PC-3 (cell line): ENCODE measurements at regions not wholly inside any gene's neighbourhood (a gene's known extent, or its start where the extent isn't known, plus 50 kb on each side); places are given as distances from the start of the nearest gene placed in this dataset.
A peak's percentile ranks its signal among the peaks of the same experiment; 100 is the strongest.

Source experiments
- ATAC-seq: fragments of 200-7000 bp; cut with Tn5 transposase; 2 replicates; pipeline ENCODE4 v1.9.1; 2020; ENCODE audit warnings: mild to moderate bottlenecking, moderate library complexity
- BruUV-seq: library from RNA; stranded (reverse); fragments of 400-500 nt; replicated peaks from 2 replicates; lab custom pipeline; 2021; lab: Mats Ljungman, UMichigan
- CTCF ChIA-PET: fragments of 300-600 bp; sonication (Branson Sonifier 250); formaldehyde crosslinking; loops from one replicate; lab custom pipeline; 2022; ENCODE audit warnings: antibody characterized with exemption; lab: Charles Lee
- POLR2A ChIA-PET: fragments of 300-600 bp; sonication (Branson Sonifier 250); formaldehyde crosslinking; loops from one replicate; lab custom pipeline; 2022; ENCODE audit warnings: antibody characterized with exemption; ENCODE audit not compliant: unreplicated experiment; lab: Charles Lee
- DNase-seq: peaks from one replicate; pipeline ENCODE4 v3.0.0-alpha.2; 2015
- H2AFZ ChIP-seq: fragments of 300-600 bp; sonication (generic); 2 replicates; pipeline ENCODE4 v1.6.0; 2016; ENCODE audit warnings: antibody characterized with exemption, low read length
- H3F3A ChIP-seq: fragments of 300-600 bp; sonication (generic); one replicate; pipeline ENCODE4 v1.6.0; 2017; ENCODE audit warnings: antibody characterized with exemption, low read length, control low read depth, mild to moderate bottlenecking; ENCODE audit not compliant: unreplicated experiment
- H3K27ac ChIP-seq: fragments of 300-600 bp; sonication (generic); 2 replicates; pipeline ENCODE4 v1.5.1; 2016; ENCODE audit warnings: mild to moderate bottlenecking, low read length
- H3K27me3 ChIP-seq: fragments of 300-600 bp; sonication (generic); 2 replicates; pipeline ENCODE4 v1.6.1; 2016; ENCODE audit warnings: low read length, mixed read lengths
- H3K36me3 ChIP-seq: fragments of 300-600 bp; sonication (generic); 2 replicates; pipeline ENCODE4 v1.6.1; 2016; ENCODE audit warnings: low read depth, mixed run types, low read length, mixed read lengths
- H3K4me1 ChIP-seq: fragments of 300-600 bp; sonication (generic); 2 replicates; pipeline ENCODE4 v1.5.1; 2016; ENCODE audit warnings: low read length; ENCODE audit not compliant: insufficient read depth
- H3K4me2 ChIP-seq: fragments of 300-600 bp; sonication (generic); 2 replicates; pipeline ENCODE4 v1.6.0; 2016; ENCODE audit warnings: low read length
- H3K4me3 ChIP-seq: fragments of 300-600 bp; sonication (generic); 2 replicates; pipeline ENCODE4 v1.5.1; 2016; ENCODE audit warnings: mild to moderate bottlenecking, low read length, mixed read lengths
- H3K79me2 ChIP-seq: fragments of 300-600 bp; sonication (generic); 2 replicates; pipeline ENCODE4 v1.6.1; 2017; ENCODE audit warnings: low read length, mixed read lengths
- H3K9ac ChIP-seq: fragments of 300-600 bp; sonication (generic); 2 replicates; pipeline ENCODE4 v1.6.0; 2016; ENCODE audit warnings: mild to moderate bottlenecking, low read length
- H3K9me2 ChIP-seq: fragments of 300-600 bp; sonication (generic); replicated peaks from 2 replicates; pipeline ENCODE4 v1.6.1; 2016; ENCODE audit warnings: mixed run types, low read length, mixed read lengths
- H3K9me3 ChIP-seq: fragments of 300-600 bp; sonication (generic); 2 replicates; pipeline ENCODE4 v1.6.1; 2016; ENCODE audit warnings: low read length, mixed read lengths
- H4K20me1 ChIP-seq: fragments of 300-600 bp; sonication (generic); 2 replicates; pipeline ENCODE4 v1.6.1; 2016; ENCODE audit warnings: low read length, mixed read lengths
- EZH2 ChIP-seq: fragments of 300-600 bp; sonication (generic); IDR thresholded peaks from one replicate; pipeline ENCODE4 v1.6.1; 2017; ENCODE audit warnings: antibody characterized with exemption, mild to moderate bottlenecking, low read length; ENCODE audit not compliant: unreplicated experiment
- EZH2phosphoT487 ChIP-seq: fragments of 300-600 bp; sonication (generic); IDR thresholded peaks from 2 replicates; pipeline ENCODE4 v1.6.1; 2018; ENCODE audit warnings: mild to moderate bottlenecking, antibody characterized with exemption, low read length, borderline replicate concordance
- intact Hi-C: fragments of 100-400 bp; cut with micrococcal nuclease; formaldehyde crosslinking; loops from 2 replicates; pipeline ENCODE4 v1.9.0; 2023
- TF ChIP-seq, protein P1 (sequence below): fragments of 300-600 bp; sonication (generic); conservative IDR thresholded peaks from 2 replicates; pipeline ENCODE4 v1.5.1; 2017; ENCODE audit warnings: antibody characterized with exemption, low read depth, mild to moderate bottlenecking, low read length

DNA sequence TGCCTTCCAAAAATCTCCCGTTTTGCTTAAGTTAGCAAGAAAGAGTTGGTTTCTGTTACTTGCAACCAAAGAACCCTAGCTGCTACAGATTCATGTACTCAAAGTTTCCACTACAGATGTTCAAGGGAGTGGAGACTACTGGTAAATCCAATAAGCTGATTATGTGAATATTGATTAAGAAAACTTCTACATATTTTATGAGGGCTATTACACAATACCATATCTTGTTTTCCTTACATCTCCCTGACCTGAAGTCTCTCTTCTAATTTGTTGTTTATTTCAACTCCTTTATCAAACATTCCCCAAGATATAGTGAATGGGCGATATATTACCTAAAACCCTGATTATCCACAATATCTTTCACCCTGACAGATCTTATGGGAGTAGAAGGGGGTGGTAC lies 164.4 kb upstream of the PLXNC1 start:
- H3F3A ChIP-seq, result no peaks in the 10 kb centered on the region
- H3K27me3 ChIP-seq, result no peaks in the 10 kb centered on the region
- no peak overlapping the region for H3K27ac ChIP-seq
- no peak overlapping the region for H2AFZ ChIP-seq
- ChIA-PET POLR2A (no interaction called here), CTCF (no interaction called here)
- no peak overlapping the region for H3K4me3 ChIP-seq
- TF ChIP-seq EZH2phosphoT487, result no peak
- H3K79me2 ChIP-seq, result no peaks in the 10 kb centered on the region
- no peaks in the 10 kb centered on the region for H3K9me2 ChIP-seq
- intact Hi-C loops, result no loop called here
- no peaks in the 10 kb centered on the region for H3K36me3 ChIP-seq
- no peak overlapping the region for H3K9ac ChIP-seq
- BruUV-seq, result no TSS peak
- peaks cover 5% of the 10 kb centered on the region for H3K4me1 ChIP-seq
- H3K4me2 ChIP-seq, result no peak overlapping the region
- H4K20me1 ChIP-seq, result no peaks in the 10 kb centered on the region
- DNase-seq (no peak), ATAC-seq (no peak)
- H3K9me3 ChIP-seq, result no peaks in the 10 kb centered on the region

DNA sequence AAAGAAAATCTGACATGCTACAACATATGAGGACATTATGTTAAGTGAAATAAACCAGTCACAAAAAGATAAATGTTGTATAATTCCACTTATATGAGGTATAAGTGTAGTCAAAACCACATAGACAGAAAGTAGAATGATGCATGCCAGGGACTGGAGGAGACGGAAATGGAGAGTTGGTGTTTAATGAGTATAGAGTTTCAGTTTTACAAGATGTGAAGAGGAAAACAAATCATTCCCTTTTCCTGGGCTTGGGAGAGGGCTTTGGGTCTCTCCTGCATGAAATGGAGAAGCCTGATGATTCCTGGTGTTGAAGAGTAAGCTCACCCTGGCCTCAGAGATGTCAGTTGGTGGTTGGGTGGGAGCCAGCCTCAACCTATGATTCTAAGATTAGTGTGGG lies 158.4 kb upstream of the PLXNC1 start:
- Histone ChIP-seq H4K20me1 (no peaks in the 10 kb centered on the region), H3K9ac (no peak overlapping the region), H3K9me2 (no peaks in the 10 kb centered on the region), H3K4me3 (no peak overlapping the region), H3F3A (no peaks in the 10 kb centered on the region), H3K27ac (no peak overlapping the region), H3K4me1 (no peaks in the 10 kb centered on the region), H3K9me3 (no peaks in the 10 kb centered on the region), H2AFZ (no peak overlapping the region), H3K4me2 (no peak overlapping the region), H3K27me3 (no peaks in the 10 kb centered on the region), H3K79me2 (no peaks in the 10 kb centered on the region), H3K36me3 (no peaks in the 10 kb centered on the region)
- ATAC-seq, result peak; percentile 53
- ChIA-PET CTCF (no interaction called here), POLR2A (no interaction called here)
- peak; percentile 25 for DNase-seq
- intact Hi-C loops, result no loop called here
- BruUV-seq, result no TSS peak
- TF ChIP-seq, protein P1, sequence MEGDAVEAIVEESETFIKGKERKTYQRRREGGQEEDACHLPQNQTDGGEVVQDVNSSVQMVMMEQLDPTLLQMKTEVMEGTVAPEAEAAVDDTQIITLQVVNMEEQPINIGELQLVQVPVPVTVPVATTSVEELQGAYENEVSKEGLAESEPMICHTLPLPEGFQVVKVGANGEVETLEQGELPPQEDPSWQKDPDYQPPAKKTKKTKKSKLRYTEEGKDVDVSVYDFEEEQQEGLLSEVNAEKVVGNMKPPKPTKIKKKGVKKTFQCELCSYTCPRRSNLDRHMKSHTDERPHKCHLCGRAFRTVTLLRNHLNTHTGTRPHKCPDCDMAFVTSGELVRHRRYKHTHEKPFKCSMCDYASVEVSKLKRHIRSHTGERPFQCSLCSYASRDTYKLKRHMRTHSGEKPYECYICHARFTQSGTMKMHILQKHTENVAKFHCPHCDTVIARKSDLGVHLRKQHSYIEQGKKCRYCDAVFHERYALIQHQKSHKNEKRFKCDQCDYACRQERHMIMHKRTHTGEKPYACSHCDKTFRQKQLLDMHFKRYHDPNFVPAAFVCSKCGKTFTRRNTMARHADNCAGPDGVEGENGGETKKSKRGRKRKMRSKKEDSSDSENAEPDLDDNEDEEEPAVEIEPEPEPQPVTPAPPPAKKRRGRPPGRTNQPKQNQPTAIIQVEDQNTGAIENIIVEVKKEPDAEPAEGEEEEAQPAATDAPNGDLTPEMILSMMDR, result no peak
- TF ChIP-seq EZH2 (no peak), EZH2phosphoT487 (no peak)

DNA sequence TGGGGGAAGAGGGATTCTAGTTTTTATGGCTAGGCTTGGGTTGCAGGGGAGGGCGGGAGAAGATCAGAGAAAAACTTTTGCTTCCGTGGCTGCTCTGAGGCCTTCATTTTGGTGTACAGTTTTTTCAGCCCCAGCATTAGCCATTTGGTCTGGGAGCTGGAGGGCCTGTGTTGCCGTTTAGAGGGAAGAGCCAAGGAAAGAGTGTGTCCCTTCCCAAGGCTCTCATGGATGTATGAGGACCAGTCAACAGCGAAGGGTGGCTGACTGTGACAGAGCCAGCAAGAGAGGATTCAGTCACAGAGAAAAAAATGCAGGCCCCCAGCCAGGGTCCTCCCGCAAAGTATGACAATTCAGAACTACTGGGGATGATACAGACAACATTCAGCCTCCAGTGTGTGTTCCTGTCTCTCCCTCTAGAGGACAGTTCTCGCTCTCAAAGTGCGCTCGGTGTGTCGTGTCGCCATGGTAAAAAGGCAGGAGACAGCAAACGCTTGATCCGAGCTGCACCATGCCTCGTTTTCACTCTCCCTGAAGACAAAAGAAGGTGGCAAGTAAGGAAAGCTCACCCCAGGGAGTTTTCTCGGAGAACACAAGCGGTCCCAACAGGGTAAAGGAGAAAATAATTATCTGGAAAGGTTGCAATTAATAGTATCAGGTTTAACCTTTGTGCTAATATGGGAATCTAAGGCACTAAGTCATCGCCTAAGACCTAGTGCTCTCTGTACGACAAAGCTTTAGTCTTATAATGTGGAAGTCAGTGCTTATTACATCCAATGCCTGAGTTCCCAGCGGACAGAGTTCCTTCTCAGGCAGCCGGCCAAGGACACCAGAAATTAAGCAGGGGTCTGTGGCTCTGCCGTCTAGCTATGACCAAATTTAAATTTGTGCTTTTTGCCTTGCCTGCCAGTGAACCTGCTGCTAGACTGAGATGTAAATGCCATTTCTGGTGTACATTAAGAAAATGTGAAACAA lies 157.3 kb upstream of the PLXNC1 start:
- Histone ChIP-seq H3K9me3 (no peaks in the 10 kb centered on the region), H3K79me2 (no peaks in the 10 kb centered on the region), H3K9me2 (no peaks in the 10 kb centered on the region), H3K27ac (no peak overlapping the region), H3K4me1 (no peaks in the 10 kb centered on the region), H2AFZ (no peak overlapping the region), H3K36me3 (no peaks in the 10 kb centered on the region), H3K9ac (no peak overlapping the region), H3K4me3 (no peak overlapping the region), H3K27me3 (no peaks in the 10 kb centered on the region), H3F3A (no peaks in the 10 kb centered on the region), H3K4me2 (no peak overlapping the region), H4K20me1 (no peaks in the 10 kb centered on the region)
- ChIA-PET POLR2A (interaction anchor here (0.6 kb wide), 1 partner anchor 421 kb away, joined by 3 read pairs; no protein-coding TSS in a partner anchor), CTCF (no interaction called here)
- no peak for DNase-seq
- intact Hi-C loops, result no loop called here
- ATAC-seq, result no peak
- no TSS peak for BruUV-seq
- TF ChIP-seq EZH2 (no peak), EZH2phosphoT487 (no peak)
- TF ChIP-seq, protein P1, result no peak; the same call in 1 of the 2 replicates
